HG02884 (cell line): ENCODE measurements at regions not wholly inside any gene's neighbourhood (a gene's known extent, or its start where the extent isn't known, plus 50 kb on each side); places are given as distances from the start of the nearest gene placed in this dataset.
"Not testable (repeated sequence)": the region's sequence is repeated elsewhere in the genome, so short reads cannot be mapped to it uniquely, and the experiment has no call there.

ENCODE experiments used
- ATAC-seq: cut with Tn5 transposase; IDR thresholded peaks from one replicate; pipeline ENCODE4 v1.9.1; 2021; ENCODE audit warnings: mild to moderate bottlenecking, moderate library complexity; ENCODE audit not compliant: unreplicated experiment

- no peak for ATAC-seq
These were observed 1047.6 kb upstream of the AUTS2 start for GRCh38 chr7:68550635-68551034.

- ATAC-seq = no peak
These were observed 1041.7 kb upstream of the AUTS2 start for GRCh38 chr7:68556537-68556936.

GRCh38 chr7:68559518-68559917 lies 1038.8 kb upstream of the AUTS2 start:
- no peak for ATAC-seq

DNA sequence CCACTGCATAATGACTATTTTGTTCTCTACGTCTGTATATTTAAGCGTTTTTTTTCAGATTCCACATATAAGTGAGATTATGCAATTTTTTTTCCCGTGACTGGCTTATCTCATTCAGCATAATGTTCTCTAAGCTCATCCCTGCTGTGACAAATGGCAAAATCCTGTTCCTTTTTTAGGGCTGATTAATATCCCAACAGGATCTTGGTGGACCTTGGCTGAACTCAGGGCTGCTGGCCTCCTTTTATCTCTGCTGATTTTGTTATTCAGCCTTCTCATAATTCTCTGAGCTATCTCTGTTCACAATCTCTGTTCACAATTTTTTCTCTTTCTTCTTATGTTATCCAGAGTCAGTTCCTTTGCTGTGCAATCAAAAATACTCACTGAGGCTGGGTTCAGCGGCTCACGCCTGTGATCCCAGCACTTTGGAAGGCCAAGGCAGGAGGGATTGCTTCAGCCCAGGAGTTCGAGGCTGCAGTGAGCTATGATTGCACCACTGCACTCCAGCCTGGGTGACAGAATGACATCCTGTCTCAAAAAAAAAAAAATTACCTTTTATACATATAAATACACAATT lies 1035.9 kb upstream of the AUTS2 start:
- no peak for ATAC-seq

DNA sequence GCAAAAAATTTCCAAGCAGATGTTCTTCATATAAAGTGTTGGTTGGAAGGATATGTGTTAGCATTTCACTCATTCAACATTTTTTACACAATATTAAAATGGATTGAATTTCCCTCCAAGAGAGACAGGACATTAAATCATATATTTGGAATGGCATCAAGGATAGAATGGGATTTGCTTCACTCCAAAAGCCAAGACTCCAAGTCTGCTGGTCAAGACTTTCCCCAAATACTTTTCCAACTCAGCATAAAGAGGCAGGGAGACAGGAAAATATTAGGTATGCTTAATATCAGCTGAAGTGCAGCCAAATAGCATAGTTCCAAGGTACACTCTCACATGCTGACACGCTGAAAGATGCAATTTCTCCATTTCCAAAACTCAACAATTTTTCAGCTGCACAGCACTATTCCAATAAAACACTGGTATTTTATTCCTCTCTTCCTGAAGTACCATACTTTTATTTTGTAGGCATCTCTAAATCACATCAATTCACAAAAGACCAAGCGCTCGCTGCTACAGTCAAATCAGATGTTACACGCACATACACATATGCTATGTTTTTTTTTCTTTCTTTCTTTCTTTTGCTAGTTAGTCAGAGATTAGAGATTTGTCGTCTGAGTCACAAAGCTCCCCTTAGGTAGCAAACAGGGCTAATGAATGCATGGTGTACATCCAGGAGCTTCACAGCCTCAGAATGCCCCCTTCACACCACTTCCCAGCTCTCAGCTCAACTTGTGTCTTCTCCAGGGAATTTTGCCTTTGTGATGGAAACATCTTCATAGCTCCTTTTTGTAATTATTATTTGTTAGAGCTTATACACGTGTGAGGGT lies 1033.8 kb upstream of the AUTS2 start:
- no peak for ATAC-seq

DNA sequence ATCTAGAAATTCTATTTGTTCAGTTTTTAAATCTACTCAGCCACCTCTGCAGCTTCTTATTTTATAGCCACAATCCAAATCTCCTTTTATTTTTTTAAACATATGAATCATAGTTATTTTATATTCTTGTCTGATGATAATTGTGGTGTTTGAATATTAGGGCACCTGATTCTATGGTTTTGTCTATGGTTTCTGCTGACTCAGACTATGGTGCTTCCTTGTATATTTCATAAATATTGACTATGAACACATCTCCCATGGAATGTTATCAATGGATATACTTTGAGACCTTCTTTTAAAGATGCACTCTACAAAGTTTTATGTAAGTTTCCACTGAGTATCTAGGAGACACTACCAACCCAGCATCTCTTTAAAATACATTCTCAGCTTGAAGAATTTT lies 1027.0 kb upstream of the AUTS2 start:
- no peak for ATAC-seq

DNA sequence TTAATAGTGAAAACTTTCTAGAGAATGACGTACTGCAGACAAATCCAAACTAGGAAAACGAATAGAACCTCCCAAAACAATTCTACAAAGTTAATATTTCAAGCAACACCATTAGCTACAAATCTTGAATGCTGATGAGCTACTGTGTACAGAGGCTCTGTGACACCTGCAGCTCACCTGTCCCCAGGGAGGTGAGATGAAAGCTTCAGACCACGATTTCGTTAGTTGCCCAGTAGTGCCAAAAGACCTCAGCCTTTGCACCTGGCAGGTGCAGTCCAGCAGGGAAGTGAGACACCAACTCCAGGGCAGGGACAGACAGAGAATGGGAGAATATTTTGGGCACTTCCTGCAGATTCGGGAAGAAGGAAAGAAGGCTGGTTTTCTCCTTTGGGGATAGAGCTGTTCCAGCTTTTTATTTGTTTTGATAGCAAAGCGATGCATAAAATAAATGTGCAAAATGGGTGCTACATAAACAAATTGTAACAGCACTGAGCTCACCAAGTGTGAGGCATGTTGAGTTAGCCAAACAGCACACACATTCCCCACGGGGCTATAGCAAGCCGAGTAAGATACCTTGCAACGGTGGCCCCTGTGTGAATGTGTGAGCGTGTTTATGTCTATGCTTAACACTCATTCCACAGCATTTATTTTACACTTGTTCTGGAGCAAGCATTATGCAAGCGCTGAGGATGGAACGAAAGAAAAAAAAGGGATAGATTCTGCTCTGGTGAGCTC lies 1024.8 kb upstream of the AUTS2 start:
- no peak for ATAC-seq

DNA sequence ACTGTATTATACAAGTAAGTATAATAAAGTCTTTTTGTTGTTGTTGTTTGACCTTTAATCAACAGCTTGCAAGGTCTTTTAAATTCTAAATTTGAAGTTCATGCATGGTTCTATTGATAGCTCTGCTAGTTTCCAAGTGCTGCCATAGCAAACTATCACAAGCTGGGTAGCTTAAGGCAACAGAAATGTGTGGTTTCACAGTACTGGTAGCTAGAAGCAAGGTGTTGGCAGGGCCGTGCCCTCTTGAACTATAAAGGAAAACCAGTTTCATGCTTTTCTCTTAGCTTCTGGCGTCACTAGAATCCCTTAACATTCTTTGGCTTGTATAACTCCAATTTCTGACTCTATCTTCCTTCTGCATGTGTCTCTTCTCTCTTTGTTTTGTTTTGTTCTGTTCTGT lies 1021.9 kb upstream of the AUTS2 start:
- ATAC-seq = no peak

DNA sequence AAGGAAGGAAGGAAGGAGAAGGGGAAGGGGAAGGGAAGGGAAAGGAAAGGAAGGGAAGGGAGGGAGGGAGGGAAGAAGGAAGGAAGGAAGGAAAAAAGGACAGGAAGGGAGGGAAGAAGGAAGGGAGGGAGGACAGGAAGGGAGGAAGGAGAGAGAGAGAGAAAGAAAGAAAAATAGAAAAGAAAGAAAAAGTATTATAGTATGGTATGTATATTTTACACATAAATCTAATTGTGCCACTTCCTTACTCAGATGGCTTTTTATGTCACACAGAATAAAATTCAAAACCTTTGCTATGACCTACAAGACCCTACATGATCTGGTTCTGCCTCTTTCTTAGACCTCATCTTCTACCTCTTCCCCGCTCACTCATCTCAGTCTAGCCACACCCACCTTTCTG lies 1016.9 kb upstream of the AUTS2 start:
- ATAC-seq = no peak

DNA sequence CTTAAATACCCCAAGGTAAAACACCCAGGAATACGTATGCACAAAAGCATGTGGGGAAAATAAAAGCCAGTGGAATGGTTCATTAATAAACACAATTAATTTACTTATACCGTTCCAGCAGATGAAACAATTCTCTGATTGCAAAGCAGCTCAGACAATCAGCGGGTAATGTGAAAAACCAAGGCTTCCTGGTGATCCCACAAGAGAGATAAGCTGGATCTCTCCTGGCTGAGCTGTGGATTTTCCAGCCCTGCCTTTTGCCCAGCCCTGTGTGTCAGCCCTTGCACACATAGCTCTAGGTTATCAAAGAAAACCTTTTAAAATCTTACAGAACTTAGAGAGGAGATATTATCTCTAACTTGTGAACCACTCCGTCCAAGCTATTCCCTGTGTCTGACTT lies 1010.7 kb upstream of the AUTS2 start:
- ATAC-seq = no peak

- ATAC-seq = no peak
These were observed 996.4 kb upstream of the AUTS2 start for GRCh38 chr7:68601826-68602225.

DNA sequence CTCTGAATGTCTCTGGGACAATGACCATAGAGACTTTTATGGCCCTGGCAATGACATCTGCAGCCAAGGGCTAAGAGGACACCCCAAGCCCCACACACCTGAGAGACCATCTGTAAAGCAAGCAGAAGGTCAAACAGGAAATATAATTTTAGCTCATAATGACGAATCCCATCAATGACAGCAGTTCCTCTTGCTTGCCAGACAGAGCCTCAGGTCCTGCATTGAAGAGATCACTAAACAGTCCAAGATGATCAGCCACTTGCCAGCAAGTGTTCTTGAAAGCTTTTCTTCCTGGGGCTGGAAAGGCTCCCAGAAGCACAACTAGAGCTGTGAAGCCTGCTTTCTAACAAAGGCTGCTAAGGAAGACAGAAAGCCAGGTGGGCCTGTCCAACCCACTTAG lies 993.7 kb upstream of the AUTS2 start:
- ATAC-seq = no peak

GRCh38 chr7:68610701-68611100 lies 987.6 kb upstream of the AUTS2 start:
- ATAC-seq = no peak

GRCh38 chr7:68613405-68613804 lies 984.9 kb upstream of the AUTS2 start:
- ATAC-seq = no peak

- ATAC-seq = no peak
These were observed 984.4 kb upstream of the AUTS2 start for GRCh38 chr7:68613897-68614296.

- ATAC-seq = no peak
These were observed 978.7 kb upstream of the AUTS2 start for GRCh38 chr7:68619526-68619925.

- ATAC-seq = no peak
These were observed 975.8 kb upstream of the AUTS2 start for GRCh38 chr7:68622500-68622899.

DNA sequence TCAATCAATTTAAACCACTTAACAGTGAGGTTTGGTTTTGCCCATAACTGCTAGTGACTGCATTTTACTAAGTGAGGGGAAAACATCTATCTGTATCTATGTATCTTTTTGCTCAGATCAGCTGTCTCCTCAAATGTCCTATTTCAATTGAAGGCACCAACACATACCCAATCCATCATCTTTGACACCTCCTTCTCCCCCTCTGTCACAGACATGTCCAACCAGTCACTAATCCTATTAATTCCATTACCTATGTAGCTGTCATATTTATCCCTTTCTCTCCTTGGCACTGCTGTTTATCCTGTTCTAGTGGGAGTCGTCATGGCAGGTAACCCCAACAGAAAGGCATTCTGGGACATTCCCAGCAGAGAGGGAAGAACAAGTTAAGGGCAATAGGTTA lies 975.2 kb upstream of the AUTS2 start:
- no peak for ATAC-seq

- no peak for ATAC-seq
These were observed 970.9 kb upstream of the AUTS2 start for GRCh38 chr7:68627247-68627864.

- not testable (repeated sequence) for ATAC-seq
These were observed 967.4 kb upstream of the AUTS2 start for GRCh38 chr7:68630914-68631313.

DNA sequence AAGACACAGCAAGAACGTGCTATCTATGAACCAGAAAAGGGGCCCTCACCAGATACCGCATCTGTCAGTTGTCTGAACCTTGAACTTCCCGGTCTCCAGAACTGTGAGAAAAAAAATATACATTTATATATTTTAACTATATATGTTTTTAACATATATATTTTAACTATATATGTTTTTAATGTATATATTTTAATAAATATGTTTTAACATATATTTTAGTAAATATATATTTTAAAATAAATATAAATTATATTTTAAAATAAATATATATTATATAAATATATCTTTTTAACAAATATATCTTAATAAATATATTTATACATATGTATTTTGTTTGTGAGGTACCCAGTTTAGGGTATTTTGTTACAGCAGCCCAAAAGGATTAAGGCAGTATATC lies 958.2 kb upstream of the AUTS2 start:
- ATAC-seq = no peak

DNA sequence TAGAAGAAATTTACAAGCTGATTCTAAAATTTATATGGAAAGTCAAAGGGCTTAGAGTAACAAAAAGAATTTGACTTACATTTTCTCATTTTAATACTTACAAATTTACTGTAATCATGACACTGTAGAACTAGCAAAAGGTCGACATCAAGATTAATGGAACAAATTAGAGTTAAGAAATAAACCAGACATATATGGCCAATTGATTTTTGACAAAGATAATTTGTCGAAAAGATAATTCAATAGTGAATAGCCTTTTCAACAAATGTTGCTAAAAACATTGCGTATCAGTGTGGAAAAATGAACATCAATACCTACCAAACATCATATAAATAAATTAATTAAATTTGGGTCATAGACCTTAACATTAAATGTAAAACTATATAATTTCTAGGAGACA lies 955.5 kb upstream of the AUTS2 start:
- no peak for ATAC-seq
